HEK293T (cell line): ENCODE measurements at regions not wholly inside any gene's neighbourhood (a gene's known extent, or its start where the extent isn't known, plus 50 kb on each side); places are given as distances from the start of the nearest gene placed in this dataset.

Experiments
- BHLHE40 ChIP-seq: fragments of 450-650 bp; IDR thresholded peaks from 2 replicates; pipeline ENCODE4 v1.6.1; 2016; ENCODE audit warnings: mild to moderate bottlenecking, moderate library complexity, borderline replicate concordance
- ELF4 ChIP-seq: fragments of 450-650 bp; IDR thresholded peaks from 2 replicates; pipeline ENCODE4 v1.6.1; 2017; ENCODE audit warnings: antibody characterized with exemption
- FOXA1 ChIP-seq: fragments of 450-650 bp; IDR thresholded peaks from 2 replicates; pipeline ENCODE4 v1.6.1; 2016; ENCODE audit warnings: mild to moderate bottlenecking
- FOXK2 ChIP-seq: fragments of 450-650 bp; IDR thresholded peaks from 2 replicates; pipeline ENCODE4 v1.6.1; 2016; ENCODE audit warnings: mild to moderate bottlenecking
- FOXM1 ChIP-seq: fragments of 450-650 bp; IDR thresholded peaks from 2 replicates; pipeline ENCODE4 v1.6.1; 2017; ENCODE audit warnings: mild to moderate bottlenecking, borderline replicate concordance
- NFRKB ChIP-seq: fragments of 450-650 bp; IDR thresholded peaks from 2 replicates; pipeline ENCODE4 v1.6.1; 2016; ENCODE audit warnings: mild to moderate bottlenecking, moderate library complexity
- SP1 ChIP-seq: fragments of 450-650 bp; IDR thresholded peaks from 2 replicates; pipeline ENCODE4 v1.6.1; 2017
- TARDBP ChIP-seq: fragments of 450-650 bp; IDR thresholded peaks from 2 replicates; pipeline ENCODE4 v1.6.1; 2016
- ZNF384 ChIP-seq: fragments of 450-650 bp; IDR thresholded peaks from 2 replicates; pipeline ENCODE4 v1.6.1; 2016

DNA sequence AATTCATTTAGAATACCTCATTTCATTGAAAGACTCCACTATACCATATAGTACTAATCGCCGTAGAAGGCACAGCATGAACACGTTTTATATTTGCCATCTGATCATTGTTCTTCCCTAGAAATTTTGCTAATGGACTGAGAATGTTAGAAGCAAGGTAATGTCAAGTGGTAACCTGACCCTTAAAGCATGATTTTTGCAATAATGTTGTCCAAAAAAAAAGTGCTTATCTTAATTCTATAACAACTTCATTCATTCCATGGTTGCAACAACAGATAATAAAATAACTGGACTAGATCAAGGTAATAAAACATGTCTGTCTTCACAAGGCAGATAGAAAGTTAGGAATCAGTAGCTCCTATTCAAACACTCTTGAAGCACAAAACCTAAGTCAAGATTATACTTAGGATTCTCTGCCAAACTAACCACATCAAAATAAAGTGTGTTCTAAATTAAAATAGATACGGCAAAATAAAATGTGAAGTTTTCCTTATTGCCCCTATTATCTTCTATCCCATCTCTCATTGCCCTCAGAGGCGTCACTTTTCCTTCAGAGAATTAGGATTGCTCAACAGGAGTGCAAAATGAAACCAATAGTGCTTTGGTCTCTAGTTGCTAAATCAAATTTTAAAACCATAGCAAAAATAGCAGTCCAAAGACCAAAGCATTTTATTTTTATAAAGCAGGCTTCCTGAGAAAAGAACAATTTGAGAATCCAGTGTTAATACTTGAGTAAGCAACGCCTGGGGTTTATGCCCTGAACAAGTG lies 317.4 kb upstream of the UBE2E2 start:
- TF ChIP-seq FOXA1, result no peak
- no peak for TF ChIP-seq FOXM1
- no peak for TF ChIP-seq ELF4
- TF ChIP-seq SP1, result no peak
- TF ChIP-seq FOXK2, result no peak
- TF ChIP-seq ZNF384, result no peak
- TF ChIP-seq TARDBP, result no peak
- no peak for TF ChIP-seq NFRKB
- no peak for TF ChIP-seq BHLHE40
